HG02870 (cell line): ENCODE measurements at regions not wholly inside any gene's neighbourhood (a gene's known extent, or its start where the extent isn't known, plus 50 kb on each side); places are given as distances from the start of the nearest gene placed in this dataset.

Source experiments
- ATAC-seq: cut with Tn5 transposase; IDR thresholded peaks from one replicate; pipeline ENCODE4 v1.9.1; 2021; ENCODE audit warnings: mild to moderate bottlenecking, moderate library complexity; ENCODE audit not compliant: unreplicated experiment

DNA sequence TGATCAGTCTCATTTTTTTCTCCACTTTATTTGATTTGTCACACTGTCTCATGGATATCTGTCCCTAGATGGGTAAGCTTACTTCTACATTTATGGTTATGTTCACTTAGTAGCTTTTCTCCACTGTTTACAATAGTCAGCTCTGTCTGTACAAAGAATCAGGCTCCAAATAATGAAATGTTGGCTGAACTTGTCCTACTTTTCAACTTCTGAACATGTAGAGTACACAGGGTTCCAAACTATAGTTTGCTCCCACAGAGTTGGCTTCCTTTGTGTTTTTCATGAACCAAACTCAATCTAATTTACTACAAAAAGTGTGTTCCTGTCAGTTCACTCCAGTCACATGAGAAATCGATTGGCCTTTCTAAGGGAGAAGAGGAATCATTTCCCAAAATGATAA, 175.0 kb downstream of the CCDC71L start:
- ATAC-seq = no peak

DNA sequence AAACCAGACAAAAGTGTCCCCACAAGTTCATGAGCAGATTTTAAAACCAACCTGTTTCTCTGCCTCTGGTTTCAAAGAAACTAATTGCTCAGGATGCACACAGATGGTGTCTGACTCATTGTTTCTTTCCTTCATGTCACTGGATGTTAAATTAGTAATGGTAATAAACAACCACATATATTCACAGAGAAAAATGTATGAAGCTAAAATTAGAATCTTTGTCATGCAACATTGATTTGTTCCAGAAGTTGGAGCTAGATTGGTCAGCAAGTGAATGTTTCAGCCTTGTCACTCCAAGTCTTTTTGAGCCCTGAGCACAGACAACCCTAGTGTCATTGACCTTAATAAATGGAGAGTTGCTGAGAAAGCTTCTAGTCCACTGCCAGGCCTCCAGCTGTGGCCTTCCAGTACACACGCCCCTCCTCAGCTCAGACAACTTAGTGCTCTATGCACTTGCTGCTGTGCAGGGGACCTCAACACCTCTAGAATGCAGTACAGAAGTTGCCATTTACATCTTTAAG, 175.9 kb downstream of the CCDC71L start:
- no peak for ATAC-seq

DNA sequence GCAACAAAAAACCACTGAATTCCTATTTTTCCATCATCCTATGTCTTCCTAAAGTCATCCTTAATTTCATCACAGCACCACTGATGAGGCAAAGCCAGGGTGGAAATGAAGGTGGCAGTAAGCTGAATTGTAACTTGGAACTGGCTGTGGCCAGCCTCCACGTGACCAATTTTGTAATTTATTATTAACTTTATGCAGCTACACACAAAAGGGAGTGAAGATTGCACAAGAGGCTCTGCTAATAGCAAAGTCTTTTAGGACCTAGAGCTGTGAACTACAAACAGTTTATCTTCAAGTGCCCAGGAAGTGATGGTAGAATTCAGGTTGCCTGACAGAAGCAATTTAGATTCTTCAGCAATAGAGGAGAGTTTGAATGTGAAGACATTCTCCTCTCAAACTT, 176.4 kb downstream of the CCDC71L start:
- ATAC-seq = no peak

DNA sequence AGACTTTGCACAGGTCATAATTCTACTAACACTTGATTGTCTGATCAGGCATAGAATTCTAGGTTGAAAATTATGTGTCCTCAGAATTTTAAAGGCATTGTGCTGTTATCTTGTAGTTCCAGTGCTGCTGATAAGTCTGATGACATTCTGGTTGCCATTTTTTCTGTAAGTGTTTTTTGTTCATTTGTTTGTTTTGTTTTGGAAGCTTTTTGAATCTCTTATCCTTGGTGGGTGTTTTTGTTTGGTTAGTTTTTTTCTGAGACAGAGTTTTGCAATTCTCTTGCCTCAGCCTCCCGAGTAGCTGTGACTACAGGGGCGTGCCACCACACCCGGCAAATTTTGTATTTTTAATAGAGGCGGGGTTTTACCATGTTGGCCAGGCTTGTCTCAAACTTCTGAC, 178.9 kb downstream of the CCDC71L start:
- no peak for ATAC-seq

DNA sequence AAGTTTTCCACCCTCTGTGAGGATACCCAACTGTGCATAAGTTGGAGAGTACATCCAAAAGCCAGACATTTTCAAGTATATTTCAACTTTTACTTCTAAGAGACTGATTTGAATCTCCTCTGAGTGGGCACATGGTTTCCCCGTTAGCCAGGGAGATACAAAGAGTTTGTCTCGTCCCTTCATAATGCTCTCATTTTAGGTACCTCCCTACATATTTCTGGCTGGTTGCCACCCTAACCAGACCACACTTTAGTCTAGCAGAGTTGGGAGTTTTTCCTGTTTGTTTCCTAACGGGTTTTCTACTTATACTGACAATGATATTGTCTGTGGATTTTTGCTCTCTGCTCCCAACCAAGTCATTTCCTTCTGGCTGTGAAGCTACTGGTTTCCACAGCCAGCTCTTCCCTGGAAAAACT, 180.3 kb downstream of the CCDC71L start:
- ATAC-seq = no peak

DNA sequence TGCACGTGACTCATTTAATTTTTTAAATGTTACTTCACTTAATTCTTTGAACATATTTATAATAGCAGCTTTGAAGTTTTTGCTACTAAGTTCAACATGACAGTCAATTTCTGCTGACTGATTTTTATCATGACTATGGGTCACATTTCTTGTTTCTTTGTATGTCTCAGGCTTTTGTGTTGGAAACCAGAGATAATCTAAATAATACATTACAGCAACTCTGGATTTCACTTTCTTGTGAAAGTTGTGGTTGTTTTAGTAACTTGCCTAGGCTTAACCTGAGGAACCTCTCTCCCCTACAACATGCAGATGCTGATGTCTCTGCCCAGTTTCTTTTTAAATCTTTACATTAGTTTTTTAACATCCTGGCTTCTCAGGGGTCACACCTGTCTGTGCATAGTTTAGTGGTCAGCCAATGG, 180.8 kb downstream of the CCDC71L start:
- peak; percentile 83 for ATAC-seq

DNA sequence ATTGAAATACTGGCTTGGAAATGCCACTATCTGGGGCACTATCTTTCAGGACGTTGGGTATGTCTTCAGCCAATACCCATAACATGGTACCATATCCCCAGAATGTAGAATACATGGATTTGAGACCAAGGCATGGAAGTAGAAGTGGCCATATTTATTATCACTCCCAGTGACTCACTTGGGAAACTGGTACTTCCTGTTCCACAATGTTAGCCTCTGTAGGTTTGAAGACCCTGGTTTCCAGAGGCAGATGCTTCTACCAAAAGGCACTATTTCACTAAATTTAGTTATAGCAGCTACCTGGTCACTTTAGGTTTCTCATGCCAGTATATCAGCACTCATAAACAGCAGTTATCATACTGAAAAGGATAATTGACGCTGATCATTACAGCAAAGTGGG, 184.2 kb downstream of the CCDC71L start:
- no peak for ATAC-seq

DNA sequence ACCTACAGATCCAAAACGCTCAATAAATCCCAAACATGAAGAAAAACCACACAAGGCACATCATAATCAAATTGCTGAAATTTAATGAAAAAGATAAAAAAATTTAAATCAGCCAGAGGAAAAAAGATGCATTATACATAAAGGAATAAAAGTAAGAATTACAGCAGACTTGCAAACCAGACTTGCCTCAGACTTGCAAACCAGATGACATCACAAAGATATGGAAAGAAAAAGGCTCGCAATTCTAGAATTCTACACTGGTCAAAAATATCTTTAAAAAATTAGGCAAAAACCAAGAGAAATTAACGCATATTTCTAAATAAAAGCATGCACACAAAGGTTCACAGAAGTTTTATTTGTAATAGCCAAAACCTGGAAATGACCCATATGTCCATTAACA, 188.0 kb upstream of the NAMPT start:
- ATAC-seq = no peak

DNA sequence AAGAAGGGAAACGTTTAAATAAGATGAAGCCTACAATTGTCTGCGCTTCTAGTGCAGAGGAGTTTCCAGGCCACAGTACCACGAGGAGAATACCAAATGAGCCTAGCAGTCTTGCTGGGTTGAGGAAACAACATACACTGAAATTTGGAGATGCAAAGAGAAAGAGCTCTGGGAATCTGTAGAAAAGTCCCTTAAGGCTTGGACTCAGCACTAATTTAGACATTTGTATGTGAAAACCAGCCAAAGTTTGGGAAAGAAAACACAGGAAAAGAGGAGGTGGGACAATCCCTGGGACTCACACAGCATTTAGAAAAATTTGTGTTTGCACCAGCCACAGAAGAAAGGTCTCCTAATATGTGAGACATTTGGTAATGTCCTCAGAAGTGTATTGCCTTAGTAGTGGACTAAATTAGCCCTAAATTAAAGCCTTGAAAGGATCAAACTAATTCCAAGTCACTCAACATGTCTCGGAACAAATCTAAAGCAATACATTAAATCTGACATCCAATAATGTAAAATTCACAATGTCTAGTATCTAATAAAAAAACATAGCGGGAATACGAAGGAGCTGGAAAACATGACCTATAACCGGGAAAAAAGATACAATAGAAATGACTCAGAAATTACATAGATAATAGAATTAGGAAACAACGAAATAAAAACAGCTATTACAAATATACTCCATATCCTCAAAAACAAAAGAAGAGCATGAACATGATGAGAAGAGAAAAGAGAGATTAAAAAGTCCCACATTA, 187.1 kb upstream of the NAMPT start:
- ATAC-seq = no peak

DNA sequence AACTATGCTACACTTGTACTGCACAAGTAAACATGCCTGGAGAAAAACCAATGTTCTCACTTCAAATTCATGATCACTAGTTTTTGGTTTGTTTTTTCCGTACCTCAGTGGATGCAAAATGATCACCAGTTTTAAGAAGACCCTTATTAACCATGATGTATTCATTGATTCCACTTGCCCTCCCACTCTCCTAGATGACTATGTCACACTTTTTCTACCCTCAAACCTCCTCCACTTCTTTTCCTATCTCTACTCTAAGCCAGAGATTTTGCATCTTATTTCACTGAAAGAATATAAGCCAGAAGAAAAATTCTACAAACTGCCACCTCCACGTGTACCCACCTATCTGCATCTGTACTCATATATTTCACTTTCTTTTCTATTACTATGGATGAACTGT, 186.2 kb upstream of the NAMPT start:
- no peak for ATAC-seq

DNA sequence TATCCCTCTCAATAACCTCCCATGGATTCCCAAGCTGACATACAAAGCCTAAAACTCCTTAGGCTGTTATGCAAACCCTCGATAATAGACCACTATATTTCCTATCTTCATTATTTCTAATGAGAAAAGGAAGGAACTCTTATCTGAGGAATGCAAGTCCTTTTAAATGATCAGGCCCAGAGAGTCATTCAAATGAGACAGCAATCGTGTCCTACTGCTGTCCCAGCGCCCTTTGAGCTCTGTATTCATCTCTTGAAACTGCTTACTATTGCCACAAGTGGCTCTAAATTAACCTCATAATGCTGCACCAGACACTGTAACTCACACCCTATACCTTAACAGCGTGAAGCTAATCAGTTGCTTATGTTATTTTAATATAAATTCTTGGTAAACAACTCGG, 182.1 kb upstream of the NAMPT start:
- no peak for ATAC-seq

DNA sequence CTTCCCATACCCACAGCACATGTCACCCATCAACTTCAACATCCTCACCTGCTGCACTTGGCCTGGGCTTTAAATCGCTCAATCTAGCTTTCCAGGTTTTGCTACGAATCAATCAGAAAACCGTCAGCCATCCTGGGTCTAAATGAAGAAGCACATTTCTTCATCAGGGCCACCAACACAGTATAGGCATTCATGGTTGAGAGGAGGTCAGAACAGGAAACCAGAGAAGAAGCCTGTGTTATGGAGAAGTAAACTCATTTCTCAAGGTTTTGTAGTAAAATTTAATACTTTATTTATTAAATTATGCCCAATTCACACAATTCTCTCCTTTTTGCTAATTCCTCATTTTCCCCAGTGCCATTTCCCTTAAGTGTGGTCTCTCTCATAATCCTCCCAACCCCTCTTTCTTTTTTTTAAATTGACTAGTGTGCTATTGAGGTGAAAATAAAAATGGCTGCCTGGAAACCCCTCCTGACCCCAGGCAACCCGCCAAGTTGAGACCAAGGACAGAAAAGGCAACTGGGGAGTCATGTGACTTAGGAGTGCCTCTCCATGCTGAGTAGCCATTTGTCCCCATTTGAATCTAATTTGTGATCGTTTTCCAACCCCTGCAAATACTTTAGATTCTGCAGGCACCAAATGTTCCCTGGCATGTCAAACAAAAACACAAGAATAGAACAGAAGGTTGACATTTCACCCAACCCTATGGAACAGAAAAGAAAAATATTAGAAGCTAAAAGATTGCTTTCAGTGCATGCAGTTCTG, 181.1 kb upstream of the NAMPT start:
- ATAC-seq = no peak

DNA sequence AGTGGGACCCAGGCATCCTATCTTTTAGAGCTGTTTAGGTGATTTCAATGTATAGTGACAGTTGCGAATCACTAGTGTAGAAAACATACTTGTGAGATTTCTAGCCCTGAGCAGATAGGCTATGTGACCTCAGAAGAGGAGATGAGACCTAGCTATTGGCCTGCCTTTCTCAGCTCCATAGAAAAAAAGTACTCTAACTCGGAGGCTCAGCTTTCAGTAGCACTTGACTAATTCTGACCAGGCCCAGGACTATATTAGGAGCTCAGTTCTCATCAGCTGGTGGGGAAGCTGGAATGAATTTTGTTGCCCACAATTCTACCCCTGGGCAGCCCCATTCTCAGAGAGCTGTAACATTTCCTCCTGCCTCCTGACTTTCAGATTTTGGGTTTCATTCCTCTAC, 179.9 kb upstream of the NAMPT start:
- ATAC-seq = peak; percentile 63

DNA sequence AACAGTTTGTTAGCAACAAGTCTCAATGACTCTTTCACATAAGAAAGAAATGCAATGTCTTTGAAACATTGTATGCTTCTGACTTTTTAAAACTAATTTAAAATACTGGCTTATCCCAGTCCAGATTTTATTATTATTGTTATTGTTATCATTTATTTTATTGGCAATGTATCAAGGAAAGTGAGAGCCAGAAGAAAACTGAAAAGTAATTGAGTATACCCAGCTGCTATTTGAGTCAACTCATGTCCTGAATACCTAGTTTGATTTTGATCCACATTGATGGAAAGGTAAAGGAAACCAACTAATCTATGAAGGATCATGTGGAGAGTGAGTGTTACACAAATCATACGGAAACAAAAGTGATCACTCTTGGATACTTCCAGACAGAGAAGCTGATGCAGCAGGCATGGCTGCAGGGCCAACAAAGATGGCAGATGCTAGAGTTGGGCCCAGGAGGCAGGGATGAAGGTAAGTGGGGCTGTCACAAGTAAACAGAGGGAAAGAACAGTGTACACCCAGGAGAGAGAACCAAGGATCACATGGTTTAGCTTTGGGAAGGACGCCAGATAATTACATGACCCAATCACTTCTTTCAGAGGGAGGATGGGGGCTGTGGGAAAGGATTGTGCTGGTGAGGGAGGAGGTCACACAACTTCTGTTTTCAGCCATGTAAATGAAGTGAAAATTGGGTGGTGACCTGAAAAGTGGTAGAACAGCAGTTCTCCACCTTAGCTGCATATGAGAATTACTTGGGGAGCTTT, 179.2 kb upstream of the NAMPT start:
- peak; percentile 59 for ATAC-seq

DNA sequence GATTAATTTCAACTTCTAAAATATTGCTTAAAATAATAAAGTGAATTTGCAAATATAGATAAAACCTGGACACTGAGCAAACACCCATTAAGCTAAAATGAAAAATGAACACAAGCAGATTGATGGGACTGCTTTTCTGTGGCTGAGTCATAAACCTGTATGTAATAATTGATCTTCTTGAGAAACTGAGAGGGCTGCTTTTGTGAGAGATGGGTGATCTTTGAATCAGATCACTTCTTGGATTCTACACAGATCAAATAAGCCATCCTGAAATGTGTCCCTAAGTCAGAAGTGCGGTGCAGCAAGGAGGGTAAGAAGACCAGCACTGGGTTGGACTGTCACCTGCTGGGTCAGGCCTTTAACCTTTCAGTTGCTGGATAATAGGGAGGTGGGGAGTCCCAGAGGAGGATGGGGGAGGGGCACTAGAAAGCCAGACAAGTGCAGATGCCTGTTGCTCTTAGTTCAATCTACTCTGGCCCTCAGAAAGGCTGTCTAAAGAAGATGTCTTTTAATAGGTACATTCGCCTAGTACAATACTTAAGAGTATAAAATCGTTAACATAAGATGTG, 178.2 kb upstream of the NAMPT start:
- no peak for ATAC-seq

DNA sequence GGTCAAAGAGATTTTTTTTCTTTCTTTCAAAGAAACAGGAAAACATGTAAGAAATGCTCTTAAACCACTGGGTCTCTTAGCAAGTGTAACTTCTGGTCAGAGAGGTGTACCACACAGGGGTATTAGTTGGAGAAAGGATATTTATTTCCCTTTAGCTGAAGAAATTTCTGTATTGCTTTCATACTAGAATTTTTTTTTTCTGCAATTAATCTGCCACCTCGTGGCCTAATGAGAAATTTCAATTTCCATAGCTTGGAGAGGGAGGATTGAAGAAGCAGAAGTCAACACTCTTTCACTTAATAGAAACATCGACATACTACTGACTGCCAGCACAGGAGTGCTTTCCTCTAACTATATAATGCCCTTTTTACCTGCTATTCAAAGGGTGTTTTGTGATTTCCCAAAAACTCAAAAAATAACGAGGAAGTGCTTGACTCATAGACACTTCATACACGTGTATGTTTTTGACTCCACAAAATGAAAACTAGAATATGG, 177.6 kb upstream of the NAMPT start:
- ATAC-seq = no peak

DNA sequence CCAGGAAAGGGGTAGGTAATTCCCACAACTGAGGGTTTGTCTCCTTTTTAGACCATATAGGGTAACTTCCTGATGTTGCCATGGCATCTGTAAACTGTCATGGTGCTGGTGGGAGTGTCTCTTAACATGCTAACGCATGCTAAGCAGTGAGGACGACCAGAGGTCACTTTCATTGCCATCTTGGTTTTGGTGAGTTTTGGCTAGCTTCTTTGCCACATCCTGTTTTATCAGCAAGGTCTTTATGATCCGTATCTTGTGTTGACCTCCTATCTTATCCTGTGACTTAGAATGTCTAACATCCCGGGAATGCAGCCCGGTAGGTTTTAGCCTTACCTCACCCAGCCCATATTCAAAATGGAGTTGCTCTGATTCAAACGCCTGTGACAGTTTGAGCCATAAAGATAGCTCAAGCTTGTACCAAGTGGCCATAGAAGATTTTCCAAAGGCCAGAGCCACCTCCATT, 176.0 kb upstream of the NAMPT start:
- no peak for ATAC-seq

DNA sequence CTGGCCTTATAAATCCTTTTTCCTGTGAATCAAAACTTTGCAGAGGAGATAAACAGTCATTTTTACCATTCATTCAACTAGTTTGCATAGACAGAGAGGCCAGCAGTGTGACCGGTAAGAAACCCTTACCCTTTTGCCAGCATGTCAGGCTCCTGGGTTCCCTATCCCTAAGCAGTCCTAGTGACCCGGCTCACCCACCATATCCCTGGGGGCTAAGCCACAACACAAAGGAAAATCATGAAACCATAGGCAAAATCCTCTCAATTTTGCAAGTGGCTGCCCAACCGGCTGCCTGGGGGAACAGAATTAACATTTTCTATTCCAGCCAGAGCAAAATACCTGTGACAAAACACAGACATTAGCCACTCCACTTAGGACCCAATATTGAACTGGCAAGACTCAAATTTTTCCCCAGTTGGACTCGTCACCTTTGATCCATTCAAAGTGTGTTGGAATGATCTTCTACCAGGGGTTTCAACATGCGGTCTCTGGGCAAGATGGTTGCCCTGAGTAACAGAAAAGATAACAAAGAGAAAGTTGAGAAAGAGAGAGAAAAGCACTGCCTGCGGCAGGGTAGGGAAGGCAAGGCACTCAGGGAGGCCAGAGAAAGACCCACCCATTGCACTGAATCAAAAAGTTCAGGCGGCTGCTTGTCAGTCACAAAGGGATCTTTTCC, 174.8 kb upstream of the NAMPT start:
- no peak for ATAC-seq

DNA sequence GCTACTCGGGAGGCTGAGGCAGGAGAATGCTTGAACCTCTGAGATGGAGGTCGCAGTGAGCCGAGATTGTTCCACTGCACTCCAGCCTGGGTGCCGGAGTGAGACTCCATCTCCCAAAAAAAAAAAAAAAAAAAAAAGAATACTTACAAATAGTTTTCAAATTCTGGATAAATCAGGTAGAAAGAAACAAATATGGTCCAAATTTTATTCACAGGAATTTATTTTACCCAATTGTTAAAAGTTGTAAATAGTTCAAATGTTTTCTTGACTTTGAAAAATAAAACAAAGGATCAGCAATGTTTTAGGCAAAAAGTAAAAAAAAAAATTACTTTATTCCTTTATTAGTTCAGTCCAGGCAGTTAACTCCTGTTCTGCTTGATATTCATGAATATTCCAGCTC, 172.9 kb upstream of the NAMPT start:
- ATAC-seq = no peak

DNA sequence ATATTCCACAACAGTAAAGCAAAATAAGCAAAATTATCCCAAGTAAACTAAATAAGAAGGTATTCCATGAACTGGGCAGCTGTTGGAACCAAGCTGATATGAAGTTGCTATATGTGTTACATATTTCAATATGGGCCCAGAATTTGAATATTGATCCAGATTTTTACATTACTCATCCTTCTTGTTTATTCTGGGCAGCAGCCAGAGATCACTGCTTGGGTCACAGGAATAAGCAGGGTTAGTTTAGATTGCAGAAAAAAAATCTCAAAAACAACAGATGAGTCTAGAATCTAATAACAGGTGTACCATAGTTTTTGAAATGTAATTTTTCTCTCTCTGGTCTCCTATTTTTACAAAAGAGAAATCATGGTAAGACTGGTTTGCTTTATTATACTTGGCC, 171.5 kb upstream of the NAMPT start:
- ATAC-seq = no peak
